ENCODE measurements at regions not wholly inside any gene's neighbourhood (a gene's known extent, or its start where the extent isn't known, plus 50 kb on each side); places are given as distances from the start of the nearest gene placed in this dataset.
"Not testable (repeated sequence)": the region's sequence is repeated elsewhere in the genome, so short reads cannot be mapped to it uniquely, and the experiment has no call there.

DNA sequence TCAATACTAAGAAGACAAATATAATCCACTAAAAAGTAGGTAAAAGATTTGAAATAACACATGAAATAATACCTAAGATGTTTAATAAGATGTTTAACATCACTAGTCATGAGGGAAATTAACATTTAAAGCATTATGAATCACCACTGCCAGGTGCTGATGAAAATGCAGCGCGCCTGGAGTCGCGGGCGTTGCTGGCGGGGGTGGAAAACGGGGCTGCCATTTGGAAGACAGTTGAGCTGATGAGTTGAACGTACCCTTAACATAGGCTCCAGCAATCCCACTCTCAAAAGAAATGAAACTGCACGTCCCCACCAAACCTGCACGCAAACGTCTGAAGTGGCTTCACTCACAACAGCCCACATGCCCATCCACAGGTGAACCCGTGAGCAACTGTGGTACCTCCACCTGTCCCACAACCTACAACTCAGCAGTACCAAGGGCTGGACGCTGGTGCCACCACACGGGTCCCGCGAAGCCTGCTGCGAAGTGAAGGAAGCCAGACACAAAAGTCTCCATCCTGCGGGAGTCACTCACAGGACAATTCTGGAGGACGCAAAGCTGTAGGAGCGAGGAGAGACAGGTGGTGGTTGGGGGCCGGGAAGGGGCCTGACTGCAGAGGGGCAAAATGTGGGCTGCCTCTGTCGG is 189.3 kb downstream of the NPIPB11 start:
- DNase-seq (ENCODE audit: low spot score); intact Hi-C loops (cut with DNase I): not testable (repeated sequence)

- DNase-seq (ENCODE audit: low spot score); intact Hi-C loops (cut with DNase I): not testable (repeated sequence)
Observed at GRCh38 chr16:29213770-29214169, 192.7 kb downstream of the NPIPB11 start.

DNA sequence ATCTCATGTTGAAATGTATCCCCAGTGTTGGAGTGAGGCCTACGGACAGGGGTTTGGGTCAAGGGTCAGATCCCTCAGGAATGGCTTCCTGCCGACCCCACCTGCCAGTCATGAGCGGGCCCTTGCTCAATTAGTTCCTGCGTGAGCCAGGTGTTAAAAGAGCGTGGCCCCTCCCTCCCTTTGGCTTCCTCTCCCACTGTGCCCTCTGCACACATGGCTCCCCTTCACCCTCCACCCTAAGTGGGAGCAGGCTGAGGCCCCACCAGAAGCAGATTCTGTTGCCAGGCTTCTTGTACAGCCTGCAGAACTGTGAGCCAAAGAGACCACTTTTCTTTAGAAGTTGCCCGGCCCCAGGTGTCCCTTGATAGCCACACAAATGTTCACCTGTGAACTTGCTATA is 193.3 kb downstream of the NPIPB11 start:
- intact Hi-C loops (cut with DNase I); DNase-seq (ENCODE audit: low spot score): not testable (repeated sequence)

GRCh38 chr16:29212084-29213027 is 194.2 kb downstream of the NPIPB11 start:
- DNase-seq (ENCODE audit: low spot score), result peak; percentile 36
- intact Hi-C loops (cut with DNase I), result not testable (repeated sequence)

GRCh38 chr16:29211456-29211855 is 195.1 kb downstream of the NPIPB11 start:
- intact Hi-C loops (cut with DNase I), result not testable (repeated sequence)
- peak; percentile 85 for DNase-seq (ENCODE audit: low spot score)

DNA sequence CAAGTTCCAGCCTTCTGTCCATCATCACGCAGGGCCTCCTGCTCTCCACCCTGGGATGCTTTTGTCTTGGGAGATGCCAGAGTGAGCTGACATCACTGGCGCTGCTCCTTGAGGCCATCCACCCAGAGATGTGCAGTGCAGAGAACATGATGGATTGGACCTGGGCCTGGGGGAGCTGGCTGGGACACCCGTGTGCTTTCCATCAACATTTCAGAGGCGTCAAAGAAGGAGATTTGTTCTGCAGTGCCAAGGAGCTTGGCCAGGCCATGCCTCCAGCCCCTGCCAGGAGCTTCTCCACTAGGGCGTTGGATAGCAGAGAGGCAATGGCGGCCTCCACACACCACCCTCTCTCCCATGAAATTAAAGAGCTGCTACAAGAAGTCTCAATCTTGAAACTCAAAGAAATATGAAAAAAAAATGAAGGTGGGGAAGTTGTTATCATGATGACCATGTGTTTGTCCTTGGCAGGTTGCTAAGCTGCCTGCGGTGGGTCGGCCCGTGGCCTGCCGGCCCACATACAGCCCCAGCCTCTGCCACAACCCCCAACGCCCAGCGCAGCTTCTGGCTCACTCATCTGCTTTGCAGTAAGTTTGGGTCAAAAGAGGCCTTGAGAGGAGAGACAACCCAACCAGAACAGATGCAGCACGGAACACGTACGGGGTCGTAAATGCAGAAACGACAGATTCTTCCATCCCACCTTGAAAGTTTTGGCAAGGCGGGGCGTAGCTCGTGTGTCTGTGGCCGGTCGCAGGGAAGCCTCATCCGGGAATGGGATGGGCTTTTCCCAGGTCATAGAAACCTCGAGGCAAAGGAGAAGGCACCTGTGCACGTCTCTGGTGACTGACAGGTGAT is 196.0 kb downstream of the NPIPB11 start:
- DNase-seq (ENCODE audit: low spot score); intact Hi-C loops (cut with DNase I): not testable (repeated sequence)

- intact Hi-C loops (cut with DNase I); DNase-seq (ENCODE audit: low spot score): not testable (repeated sequence)
Observed at GRCh38 chr16:29206120-29206519, 200.4 kb downstream of the NPIPB11 start.

- DNase-seq (ENCODE audit: low spot score); intact Hi-C loops (cut with DNase I): not testable (repeated sequence)
Observed at GRCh38 chr16:29205151-29205550, 201.4 kb downstream of the NPIPB11 start.

DNA sequence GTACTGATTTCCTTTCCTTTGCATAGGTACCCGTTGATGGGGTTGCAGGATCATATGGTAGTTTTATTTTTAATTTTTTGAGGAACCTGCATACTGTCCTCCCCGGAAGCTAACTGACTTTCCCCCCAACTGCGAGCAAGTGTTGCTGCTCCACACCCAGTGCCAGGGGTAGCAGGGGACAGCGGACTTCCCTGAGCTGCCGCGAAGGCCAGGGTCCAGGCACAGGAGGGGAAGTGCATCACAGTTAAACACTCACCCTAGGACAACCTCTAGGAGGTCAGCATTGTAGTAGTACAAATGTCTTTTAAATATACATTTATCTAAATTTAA is 201.7 kb downstream of the NPIPB11 start:
- DNase-seq (ENCODE audit: low spot score), result no peak
- intact Hi-C loops (cut with DNase I), result no loop called here

DNA sequence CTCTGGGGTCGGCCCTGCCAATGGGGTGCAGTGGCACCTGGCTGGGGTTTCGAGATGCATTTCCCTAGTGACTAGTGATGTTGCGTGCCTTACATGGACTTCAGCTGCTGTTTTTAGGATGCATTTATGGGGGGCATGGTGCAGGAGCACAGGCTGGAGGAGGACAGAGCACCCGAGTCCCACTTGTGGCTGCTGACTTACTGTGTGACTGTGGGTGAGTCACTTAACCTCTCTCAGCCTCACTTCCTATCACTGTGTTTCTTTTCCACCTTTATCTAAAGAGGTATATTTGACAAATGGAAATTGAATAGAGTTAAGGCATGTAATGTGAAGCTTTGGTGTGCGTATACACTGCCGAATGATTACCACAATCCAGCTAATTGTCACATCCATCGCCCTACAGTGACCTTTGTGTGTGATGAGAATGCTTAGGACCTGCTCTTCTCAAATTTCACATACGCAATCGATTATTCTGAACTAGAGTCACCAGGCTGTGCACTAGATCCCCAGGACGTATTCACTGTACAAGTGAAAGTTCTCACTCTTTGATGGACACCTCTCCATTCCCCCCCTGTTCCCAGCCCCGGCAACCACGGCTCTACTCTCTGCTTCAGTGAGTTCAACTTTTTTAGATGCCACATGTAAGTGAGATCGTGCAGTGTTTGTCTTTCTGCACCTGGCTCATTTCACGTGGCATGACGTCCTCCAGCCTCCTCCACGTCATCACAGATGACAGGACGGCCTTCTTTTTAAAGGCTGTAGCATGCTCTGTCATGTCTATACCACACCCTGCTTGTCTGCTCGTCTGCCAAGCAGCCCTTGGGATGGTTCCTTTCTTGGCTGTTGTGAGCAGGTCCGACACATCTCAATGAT is 202.3 kb downstream of the NPIPB11 start:
- DNase-seq (ENCODE audit: low spot score); intact Hi-C loops (cut with DNase I): not testable (repeated sequence)

DNA sequence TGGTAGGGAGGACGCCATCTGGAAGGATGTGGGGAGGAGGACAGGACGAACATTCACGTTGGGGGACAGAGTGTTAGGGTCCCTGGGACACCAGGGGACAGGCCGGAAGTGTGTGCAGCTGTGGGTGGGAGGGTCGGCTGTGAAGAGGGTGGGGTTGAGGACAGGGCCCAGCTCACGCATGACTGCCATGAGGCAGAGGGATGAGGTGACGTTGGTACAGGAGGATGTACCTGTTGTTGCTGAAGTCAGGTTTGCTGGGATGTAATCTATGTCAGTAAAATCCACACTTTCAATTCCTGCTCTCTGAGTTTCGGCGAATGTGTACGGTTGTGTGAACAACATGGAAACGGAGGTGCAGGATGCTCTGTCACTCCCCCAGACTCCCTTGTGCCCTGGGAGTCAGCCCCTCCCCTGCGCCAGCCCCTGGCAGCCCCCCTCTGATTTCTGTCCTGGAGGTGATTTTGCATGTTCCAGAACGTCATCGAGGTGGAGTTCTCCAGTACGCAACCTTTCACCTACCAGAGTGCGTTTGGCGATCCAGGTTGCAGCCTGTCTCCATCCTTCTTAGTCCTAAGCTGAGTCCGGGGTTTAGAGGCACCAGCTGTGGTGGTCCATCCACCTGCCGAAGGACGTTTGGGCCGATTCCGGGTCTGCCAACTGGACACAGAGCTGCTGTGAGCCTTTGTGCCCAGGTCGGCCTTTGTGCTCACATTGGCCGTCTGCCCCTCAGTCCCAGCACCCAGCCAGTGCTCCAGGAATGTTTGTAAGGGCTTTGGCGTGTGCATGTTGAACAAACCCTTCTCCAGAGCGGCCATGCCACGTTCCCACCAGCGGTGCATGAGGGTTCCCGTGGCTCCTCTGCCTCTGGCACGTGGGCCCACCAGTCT is 203.2 kb downstream of the NPIPB11 start:
- DNase-seq (ENCODE audit: low spot score); intact Hi-C loops (cut with DNase I): not testable (repeated sequence)

GRCh38 chr16:29202642-29203041 is 203.9 kb downstream of the NPIPB11 start:
- DNase-seq (ENCODE audit: low spot score); intact Hi-C loops (cut with DNase I): not testable (repeated sequence)

DNA sequence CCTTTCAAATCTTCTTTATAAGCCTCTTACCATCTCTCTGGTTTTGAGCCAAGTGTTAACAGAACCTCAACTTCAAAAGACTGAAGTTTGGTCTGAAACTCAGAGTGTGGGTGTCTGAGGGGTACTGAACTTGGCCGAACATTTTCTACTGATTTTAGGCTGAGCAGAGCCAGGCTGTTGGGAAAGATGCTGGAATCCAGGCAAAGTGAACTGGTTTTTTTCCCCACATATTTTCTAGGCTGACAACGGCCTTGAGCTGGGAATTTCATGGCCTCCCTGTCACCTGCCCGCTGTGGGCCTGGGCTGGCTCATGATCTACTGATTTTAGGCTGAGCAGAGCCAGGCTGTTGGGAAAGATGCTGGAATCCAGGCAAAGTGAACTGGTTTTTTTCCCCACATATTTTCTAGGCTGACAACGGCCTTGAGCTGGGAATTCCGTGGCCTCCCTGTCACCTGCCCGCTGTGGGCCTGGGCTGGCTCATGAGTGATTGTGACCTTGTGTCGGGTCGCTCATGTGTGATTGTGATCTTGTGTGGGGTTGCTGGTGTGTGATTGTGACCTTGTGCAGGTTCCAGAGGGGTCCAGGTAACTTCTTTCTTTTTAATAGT is 204.4 kb downstream of the NPIPB11 start:
- peak; percentile 81 for DNase-seq (ENCODE audit: low spot score)
- intact Hi-C loops (cut with DNase I), result not testable (repeated sequence)

- peak; percentile 89 for DNase-seq (ENCODE audit: low spot score)
- intact Hi-C loops (cut with DNase I), result not testable (repeated sequence)
Observed at GRCh38 chr16:29201296-29202024, 205.1 kb downstream of the NPIPB11 start.

GRCh38 chr16:29200681-29201080 is 205.8 kb downstream of the NPIPB11 start:
- intact Hi-C loops (cut with DNase I), result not testable (repeated sequence)
- DNase-seq (ENCODE audit: low spot score), result peak; percentile 34

GRCh38 chr16:29200135-29200601 is 206.3 kb downstream of the NPIPB11 start:
- DNase-seq (ENCODE audit: low spot score), result peak; percentile 69
- intact Hi-C loops (cut with DNase I), result not testable (repeated sequence)

All from posterior vena cava (tissue), 2 donors.